Skeletal muscle tissue (tissue), 3 donors: ENCODE measurements at regions not wholly inside any gene's neighbourhood (a gene's known extent, or its start where the extent isn't known, plus 50 kb on each side); places are given as distances from the start of the nearest gene placed in this dataset.
A peak's percentile ranks its signal among the peaks of the same experiment; 100 is the strongest.

ENCODE experiments used
- H3K27ac ChIP-seq: one replicate; pipeline ENCODE4 v1.7.0; 2013; ENCODE audit warnings: mild to moderate bottlenecking, low read depth, low read length, inconsistent platforms
- H3K27me3 ChIP-seq, 3 donors: one replicate each; pipeline ENCODE4 v1.7.0; 2013; ENCODE audit warnings: low read length in 3 of 3; ENCODE audit not compliant: control insufficient read depth in 3 of 3, insufficient read depth in 3 of 3
- H3K36me3 ChIP-seq, 3 donors: one replicate each; pipeline ENCODE4 v1.7.0; 2013; ENCODE audit warnings: low read length in 3 of 3; ENCODE audit not compliant: control insufficient read depth in 3 of 3, insufficient read depth in 3 of 3
- H3K4me1 ChIP-seq, 3 donors: one replicate each; pipeline ENCODE4 v1.7.0; 2013; ENCODE audit warnings: low read length in 3 of 3, mild to moderate bottlenecking in 3 of 3; ENCODE audit not compliant: control insufficient read depth in 3 of 3, insufficient read depth in 3 of 3
- H3K4me3 ChIP-seq, 3 donors: one replicate each; pipeline ENCODE4 v1.7.0; 2013; ENCODE audit warnings: low read length in 3 of 3
- H3K9ac ChIP-seq, 3 donors: one replicate each; pipeline ENCODE4 v1.7.0; 2013; ENCODE audit warnings: low read length in 3 of 3, mild to moderate bottlenecking in 3 of 3, moderate library complexity in 2 of 3, low read depth in 1 of 3
- H3K9me3 ChIP-seq, 3 donors: one replicate each; pipeline ENCODE4 v1.7.0; 2013; ENCODE audit warnings: low read length in 3 of 3; ENCODE audit not compliant: control insufficient read depth in 3 of 3
- donor health status: Osteomylitis.

GRCh38 chr1:228852024-228852423 lies 116.7 kb downstream of the RHOU start:
- no peaks in the 10 kb centered on the region for H3K36me3 ChIP-seq
- H3K9me3 ChIP-seq, result peaks cover 0 to 2% (median 0%) of the 10 kb centered on the region in 3 donors
- no peak overlapping the region for H3K27ac ChIP-seq
- peaks cover 9 to 11% (median 10%) of the 10 kb centered on the region in 3 donors for H3K4me1 ChIP-seq
- H3K9ac ChIP-seq, result no peak overlapping the region
- no peak overlapping the region for H3K4me3 ChIP-seq
- no peaks in the 10 kb centered on the region for H3K27me3 ChIP-seq

- Histone ChIP-seq H3K4me3 (no peak overlapping the region), H3K9ac (no peak overlapping the region), H3K9me3 (peaks cover 0 to 2% (median 0%) of the 10 kb centered on the region in 3 donors), H3K27me3 (no peaks in the 10 kb centered on the region), H3K36me3 (no peaks in the 10 kb centered on the region), H3K27ac (no peak overlapping the region), H3K4me1 (peaks cover 9 to 11% (median 10%) of the 10 kb centered on the region in 3 donors)
Measured at GRCh38 chr1:228852511-228853088, 117.3 kb downstream of the RHOU start.

GRCh38 chr1:228853191-228853590 lies 117.9 kb downstream of the RHOU start:
- peaks cover 0 to 2% (median 0%) of the 10 kb centered on the region in 3 donors for H3K9me3 ChIP-seq
- H3K27ac ChIP-seq, result no peak overlapping the region
- H3K4me3 ChIP-seq, result no peak overlapping the region
- no peaks in the 10 kb centered on the region for H3K27me3 ChIP-seq
- H3K36me3 ChIP-seq, result no peaks in the 10 kb centered on the region
- H3K9ac ChIP-seq, result no peak overlapping the region
- H3K4me1 ChIP-seq, result peaks cover 9 to 11% (median 10%) of the 10 kb centered on the region in 3 donors

- Histone ChIP-seq H3K27ac (no peak overlapping the region), H3K4me3 (no peak overlapping the region), H3K27me3 (no peaks in the 10 kb centered on the region), H3K9me3 (peaks cover 0 to 2% (median 0%) of the 10 kb centered on the region in 3 donors), H3K36me3 (no peaks in the 10 kb centered on the region), H3K4me1 (peaks cover 8 to 9% (median 8%) of the 10 kb centered on the region in 3 donors), H3K9ac (no peak overlapping the region)
Measured at GRCh38 chr1:228853637-228854036, 118.4 kb downstream of the RHOU start.

GRCh38 chr1:228854907-228855306 lies 119.6 kb downstream of the RHOU start:
- Histone ChIP-seq H3K9me3 (peaks cover 0 to 2% (median 0%) of the 10 kb centered on the region in 3 donors), H3K36me3 (no peaks in the 10 kb centered on the region), H3K4me3 (no peak overlapping the region), H3K9ac (no peak overlapping the region), H3K27me3 (no peaks in the 10 kb centered on the region), H3K27ac (no peak overlapping the region), H3K4me1 (peaks cover 0 to 2% (median 0%) of the 10 kb centered on the region in 3 donors)

- no peaks in the 10 kb centered on the region for H3K36me3 ChIP-seq
Measured at GRCh38 chr1:228857611-228858010, 122.3 kb downstream of the RHOU start.

GRCh38 chr1:228860911-228861831 lies 125.9 kb downstream of the RHOU start:
- no peaks in the 10 kb centered on the region for H3K27me3 ChIP-seq
- no peaks in the 10 kb centered on the region for H3K9me3 ChIP-seq
- no peaks in the 10 kb centered on the region for H3K36me3 ChIP-seq
- H3K9ac ChIP-seq, result peak overlapping the region in 1 of 3 donors; percentile 65
- H3K27ac ChIP-seq, result no peak overlapping the region
- no peak overlapping the region for H3K4me3 ChIP-seq
- peaks cover 0 to 10% (median 10%) of the 10 kb centered on the region in 3 donors for H3K4me1 ChIP-seq

More at GRCh38 chr1:228857611-228858010, 122.3 kb downstream of the RHOU start:
- no peak overlapping the region for H3K27ac ChIP-seq
- no peaks in the 10 kb centered on the region for H3K27me3 ChIP-seq
- no peak overlapping the region for H3K9ac ChIP-seq
- no peak overlapping the region for H3K4me3 ChIP-seq
- peaks cover 0 to 2% (median 0%) of the 10 kb centered on the region in 3 donors for H3K9me3 ChIP-seq
- peaks cover 0 to 9% (median 8%) of the 10 kb centered on the region in 3 donors for H3K4me1 ChIP-seq

GRCh38 chr1:228861832-228862180 lies 126.5 kb downstream of the RHOU start:
- Histone ChIP-seq H3K27ac (no peak overlapping the region), H3K4me1 (peaks cover 0 to 10% (median 10%) of the 10 kb centered on the region in 3 donors), H3K27me3 (no peaks in the 10 kb centered on the region), H3K36me3 (no peaks in the 10 kb centered on the region), H3K9me3 (no peaks in the 10 kb centered on the region), H3K9ac (no peak overlapping the region), H3K4me3 (no peak overlapping the region)

GRCh38 chr1:228862542-228863505 lies 127.5 kb downstream of the RHOU start:
- no peak overlapping the region for H3K9ac ChIP-seq
- H3K27ac ChIP-seq, result no peak overlapping the region
- no peaks in the 10 kb centered on the region for H3K27me3 ChIP-seq
- H3K4me1 ChIP-seq, result peaks cover 0 to 11% (median 10%) of the 10 kb centered on the region in 3 donors
- H3K9me3 ChIP-seq, result no peaks in the 10 kb centered on the region
- no peaks in the 10 kb centered on the region for H3K36me3 ChIP-seq
- H3K4me3 ChIP-seq, result no peak overlapping the region
